SH-SY5Y (cell line): ENCODE measurements at regions not wholly inside any gene's neighbourhood (a gene's known extent, or its start where the extent isn't known, plus 50 kb on each side); places are given as distances from the start of the nearest gene placed in this dataset.

Experiments
- GATA2 ChIP-seq: IDR thresholded peaks from 2 replicates; pipeline ENCODE4 v1.6.1; 2011; ENCODE audit warnings: mild to moderate bottlenecking, low read depth, low read length
- GATA3 ChIP-seq: IDR thresholded peaks from 2 replicates; pipeline ENCODE4 v1.6.1; 2011; ENCODE audit warnings: low read depth, mild to moderate bottlenecking, low read length, moderate library complexity

DNA sequence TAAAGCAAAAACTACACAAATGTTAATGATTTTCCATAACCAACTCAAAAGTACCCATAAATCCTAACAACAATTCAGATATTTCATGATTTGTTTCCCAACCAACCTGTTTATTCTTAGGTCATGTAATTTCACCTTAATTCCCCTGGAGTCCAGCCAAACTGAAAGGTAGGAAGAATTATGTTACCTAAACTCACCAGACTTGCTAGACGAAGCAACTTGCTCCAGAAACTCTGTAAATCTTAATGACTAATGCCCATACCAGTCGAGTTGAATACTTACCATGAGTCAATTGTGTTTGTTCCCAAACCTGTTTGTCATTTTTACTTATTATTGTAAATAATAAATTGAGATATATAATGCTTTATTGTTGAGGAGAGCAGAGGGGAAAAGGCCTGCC lies 1030.0 kb downstream of the TBL1XR1 start:
- TF ChIP-seq GATA2 (no peak), GATA3 (no peak)
